Testis (tissue), 2 donors: ENCODE measurements at regions not wholly inside any gene's neighbourhood (a gene's known extent, or its start where the extent isn't known, plus 50 kb on each side); places are given as distances from the start of the nearest gene placed in this dataset.

Source experiments
- POLR2A ChIP-seq: fragments of 450-650 bp; IDR thresholded peaks from one replicate; pipeline ENCODE4 v1.6.1; 2017; ENCODE audit warnings: antibody characterized with exemption, mild to moderate bottlenecking, moderate library complexity
- TF ChIP-seq, protein P1 (sequence below), 3 experiments: fragments of 450-650 bp in 2 of 3; fragments of 200-600 bp in 1 of 3; sonication (generic) in 1 of 3; IDR thresholded peaks; one replicate each; pipeline ENCODE4 v1.5.1; 2016 to 2019; ENCODE audit warnings: antibody characterized with exemption in 3 of 3, mild to moderate bottlenecking in 2 of 3, moderate library complexity in 1 of 3

GRCh38 chr19:13585512-13585911 is 79.2 kb upstream of the CACNA1A start:
- no peak for TF ChIP-seq POLR2A
- TF ChIP-seq, protein P1, sequence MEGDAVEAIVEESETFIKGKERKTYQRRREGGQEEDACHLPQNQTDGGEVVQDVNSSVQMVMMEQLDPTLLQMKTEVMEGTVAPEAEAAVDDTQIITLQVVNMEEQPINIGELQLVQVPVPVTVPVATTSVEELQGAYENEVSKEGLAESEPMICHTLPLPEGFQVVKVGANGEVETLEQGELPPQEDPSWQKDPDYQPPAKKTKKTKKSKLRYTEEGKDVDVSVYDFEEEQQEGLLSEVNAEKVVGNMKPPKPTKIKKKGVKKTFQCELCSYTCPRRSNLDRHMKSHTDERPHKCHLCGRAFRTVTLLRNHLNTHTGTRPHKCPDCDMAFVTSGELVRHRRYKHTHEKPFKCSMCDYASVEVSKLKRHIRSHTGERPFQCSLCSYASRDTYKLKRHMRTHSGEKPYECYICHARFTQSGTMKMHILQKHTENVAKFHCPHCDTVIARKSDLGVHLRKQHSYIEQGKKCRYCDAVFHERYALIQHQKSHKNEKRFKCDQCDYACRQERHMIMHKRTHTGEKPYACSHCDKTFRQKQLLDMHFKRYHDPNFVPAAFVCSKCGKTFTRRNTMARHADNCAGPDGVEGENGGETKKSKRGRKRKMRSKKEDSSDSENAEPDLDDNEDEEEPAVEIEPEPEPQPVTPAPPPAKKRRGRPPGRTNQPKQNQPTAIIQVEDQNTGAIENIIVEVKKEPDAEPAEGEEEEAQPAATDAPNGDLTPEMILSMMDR (IDR thresholded peaks at IDR 0.05), result no peak
